Loucy (cell line): ENCODE measurements at regions not wholly inside any gene's neighbourhood (a gene's known extent, or its start where the extent isn't known, plus 50 kb on each side); places are given as distances from the start of the nearest gene placed in this dataset.

Source experiments
- H2AFZ ChIP-seq: fragments of 200-600 bp; sonication (generic); 2 replicates; pipeline ENCODE4 v1.6.0; 2016; ENCODE audit warnings: antibody characterized with exemption, mild to moderate bottlenecking, low read length, moderate library complexity
- H3F3A ChIP-seq: fragments of 200-600 bp; 2 replicates; pipeline ENCODE4 v1.6.0; 2016; ENCODE audit warnings: antibody characterized with exemption, low read depth, mild to moderate bottlenecking
- H3K27me3 ChIP-seq: fragments of 200-600 bp; sonication (generic); 2 replicates; pipeline ENCODE4 v1.6.1; 2014; ENCODE audit warnings: low read length, mild to moderate bottlenecking; ENCODE audit not compliant: insufficient read depth, poor library complexity, severe bottlenecking
- H3K36me3 ChIP-seq: fragments of 200-600 bp; sonication (generic); 2 replicates; pipeline ENCODE4 v1.6.1; 2016; ENCODE audit warnings: low read length; ENCODE audit not compliant: insufficient read depth
- H3K4me1 ChIP-seq: fragments of 200-600 bp; sonication (generic); 2 replicates; pipeline ENCODE4 v1.5.1; 2014; ENCODE audit warnings: low read length, mild to moderate bottlenecking; ENCODE audit not compliant: insufficient read depth, poor library complexity, severe bottlenecking
- H3K4me2 ChIP-seq: fragments of 200-600 bp; sonication (generic); 2 replicates; pipeline ENCODE4 v1.6.0; 2014; ENCODE audit warnings: antibody characterized with exemption, low read length, low read depth, mild to moderate bottlenecking; ENCODE audit not compliant: poor library complexity, severe bottlenecking
- H3K4me3 ChIP-seq: fragments of 200-600 bp; sonication (generic); 2 replicates; pipeline ENCODE4 v1.5.1; 2014; ENCODE audit warnings: low read length, mild to moderate bottlenecking, mixed read lengths; ENCODE audit not compliant: poor library complexity, severe bottlenecking
- H3K79me2 ChIP-seq: fragments of 200-600 bp; sonication (generic); 2 replicates; pipeline ENCODE4 v1.6.1; 2014; ENCODE audit warnings: low read length; ENCODE audit not compliant: insufficient read depth
- H3K9ac ChIP-seq: fragments of 200-600 bp; sonication (generic); 2 replicates; pipeline ENCODE4 v1.6.0; 2014; ENCODE audit warnings: mild to moderate bottlenecking, low read depth, low read length, moderate library complexity; ENCODE audit not compliant: poor library complexity, severe bottlenecking
- H3K9me2 ChIP-seq: fragments of 200-600 bp; sonication (generic); replicated peaks from 2 replicates; pipeline ENCODE4 v1.6.1; 2016; ENCODE audit warnings: low read depth, low read length, mixed read lengths
- H3K9me3 ChIP-seq: fragments of 200-600 bp; sonication (generic); 2 replicates; pipeline ENCODE4 v1.6.1; 2014; ENCODE audit warnings: mild to moderate bottlenecking, antibody characterized with exemption, low read length, low read depth; ENCODE audit not compliant: insufficient read depth
- H4K20me1 ChIP-seq: fragments of 200-600 bp; sonication (generic); 2 replicates; pipeline ENCODE4 v1.6.0; 2014; ENCODE audit warnings: antibody characterized with exemption, low read length, mild to moderate bottlenecking; ENCODE audit not compliant: insufficient read depth, poor library complexity, severe bottlenecking
- CTCF ChIP-seq: fragments of 200-600 bp; sonication (generic); conservative IDR thresholded peaks from 2 replicates; pipeline ENCODE4 v1.5.1; 2014; ENCODE audit warnings: mild to moderate bottlenecking, antibody characterized with exemption, low read length
- EZH2phosphoT487 ChIP-seq: fragments of 200-600 bp; IDR thresholded peaks from 2 replicates; pipeline ENCODE4 v1.6.1; 2018; ENCODE audit warnings: antibody characterized with exemption, mild to moderate bottlenecking, moderate library complexity, borderline replicate concordance

DNA sequence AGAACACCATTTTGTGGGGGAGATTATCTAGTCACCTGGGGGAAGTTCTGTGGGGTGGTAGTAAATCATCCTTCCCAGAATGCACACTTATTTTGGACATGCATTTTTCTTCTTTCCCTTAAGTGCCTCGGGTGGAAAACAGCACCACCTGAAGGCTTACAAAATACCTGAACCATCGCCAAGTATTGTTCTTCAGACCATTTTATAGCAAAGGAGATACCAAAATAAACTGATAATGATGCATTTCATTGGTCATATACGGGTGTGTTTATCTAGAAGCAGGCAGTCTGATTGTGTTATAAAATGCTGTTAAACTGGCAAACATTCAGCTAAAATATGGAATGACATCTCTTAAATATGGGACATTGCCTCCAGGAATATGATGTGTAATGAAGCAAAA lies 1034.7 kb downstream of the SLITRK1 start:
- no peak overlapping the region for H3K4me3 ChIP-seq
- no peaks in the 10 kb centered on the region for H3K4me1 ChIP-seq
- no peaks in the 10 kb centered on the region for H3K9me3 ChIP-seq
- H3F3A ChIP-seq, result no peaks in the 10 kb centered on the region
- no peaks in the 10 kb centered on the region for H4K20me1 ChIP-seq
- no peaks in the 10 kb centered on the region for H3K79me2 ChIP-seq
- no peaks in the 10 kb centered on the region for H3K27me3 ChIP-seq
- H3K4me2 ChIP-seq, result no peak overlapping the region
- no peaks in the 10 kb centered on the region for H3K9me2 ChIP-seq
- H3K36me3 ChIP-seq, result no peaks in the 10 kb centered on the region
- no peak overlapping the region for H3K9ac ChIP-seq
- TF ChIP-seq EZH2phosphoT487 (no peak), CTCF (no peak; the same call in 1 of the 2 replicates)
- no peak overlapping the region for H2AFZ ChIP-seq

DNA sequence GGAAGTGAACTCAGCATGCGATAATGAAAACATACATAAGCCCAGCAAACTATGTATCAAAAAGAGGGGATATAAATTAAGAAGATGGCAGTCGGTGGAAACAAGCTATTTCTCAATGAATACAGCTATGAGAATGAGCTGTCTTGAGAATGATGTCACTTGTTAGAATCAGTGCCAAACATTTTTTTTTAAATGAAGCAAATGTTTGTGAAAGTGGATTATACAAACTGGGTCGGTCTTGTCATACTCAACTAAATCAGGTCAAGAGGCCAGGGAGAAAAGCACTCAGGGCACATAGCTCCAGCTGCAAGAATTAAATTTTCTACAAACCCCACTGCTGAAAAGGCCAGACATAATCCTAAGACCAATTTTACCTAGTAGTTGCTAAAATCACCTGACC lies 1048.4 kb downstream of the SLITRK1 start:
- Histone ChIP-seq H3K9me2 (0 out of 2 replicates have a peak, but pooled peaks cover 6% of the 10 kb centered on the region), H3K4me2 (no peak overlapping the region), H3K9me3 (no peaks in the 10 kb centered on the region), H3K4me3 (no peak overlapping the region), H3F3A (no peaks in the 10 kb centered on the region), H3K79me2 (no peaks in the 10 kb centered on the region), H3K27me3 (no peaks in the 10 kb centered on the region), H3K9ac (no peak overlapping the region), H3K4me1 (no peaks in the 10 kb centered on the region), H3K36me3 (no peaks in the 10 kb centered on the region), H2AFZ (no peak overlapping the region), H4K20me1 (no peaks in the 10 kb centered on the region)
- TF ChIP-seq CTCF (no peak), EZH2phosphoT487 (no peak)

DNA sequence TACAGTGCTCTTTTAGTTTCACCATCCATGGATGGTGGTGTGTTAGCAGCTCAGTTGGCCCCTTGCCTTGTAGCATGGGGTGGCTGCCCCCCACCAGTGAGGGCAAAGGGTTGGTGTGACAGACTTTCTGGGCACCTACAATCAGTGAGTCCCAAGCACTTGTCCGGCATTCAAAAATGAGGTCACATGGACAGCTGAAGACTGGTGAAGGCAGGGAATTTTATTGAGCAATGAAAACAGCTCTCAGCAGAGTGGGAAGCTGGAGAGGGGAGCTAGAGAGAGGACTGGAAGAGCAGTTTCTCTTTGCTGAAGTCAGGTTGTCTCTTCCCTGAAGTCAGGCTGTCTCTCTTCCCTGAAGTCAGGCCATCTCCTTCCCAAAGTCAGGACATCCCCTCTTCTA lies 1053.2 kb downstream of the SLITRK1 start:
- H3K9ac ChIP-seq, result no peak overlapping the region
- TF ChIP-seq EZH2phosphoT487, result no peak
- no peak for TF ChIP-seq CTCF
- no peaks in the 10 kb centered on the region for H3F3A ChIP-seq
- no peak overlapping the region for H3K4me2 ChIP-seq
- no peaks in the 10 kb centered on the region for H3K27me3 ChIP-seq
- 0 out of 2 replicates have a peak, but pooled peaks cover 6% of the 10 kb centered on the region for H3K9me2 ChIP-seq
- no peaks in the 10 kb centered on the region for H3K36me3 ChIP-seq
- no peaks in the 10 kb centered on the region for H4K20me1 ChIP-seq
- no peaks in the 10 kb centered on the region for H3K4me1 ChIP-seq
- no peak overlapping the region for H3K4me3 ChIP-seq
- H3K9me3 ChIP-seq, result no peaks in the 10 kb centered on the region
- H3K79me2 ChIP-seq, result no peaks in the 10 kb centered on the region
- H2AFZ ChIP-seq, result no peak overlapping the region
